ENCODE measurements at regions not wholly inside any gene's neighbourhood (a gene's known extent, or its start where the extent isn't known, plus 50 kb on each side); places are given as distances from the start of the nearest gene placed in this dataset.

DNA sequence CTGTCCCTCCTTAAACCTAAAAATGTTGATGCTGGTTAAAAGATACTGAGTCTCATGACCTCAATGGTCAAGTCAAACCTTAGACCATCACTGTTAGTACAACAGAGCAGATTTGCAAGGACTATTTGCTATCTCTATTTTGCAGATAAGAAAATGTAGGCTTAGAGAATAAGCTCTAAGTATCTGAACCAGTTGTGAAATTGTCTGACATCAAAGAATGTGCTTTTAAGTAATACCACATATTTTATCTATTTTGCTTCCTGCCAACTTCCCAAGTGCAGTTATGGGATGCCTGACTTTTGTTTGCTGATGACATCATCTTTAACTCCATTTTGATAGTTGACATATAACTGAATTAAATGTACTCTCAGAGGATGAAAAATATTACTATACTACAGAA lies 83.6 kb upstream of the TMEM106B start:
- H3K4me1 ChIP-seq (ENCODE audit: control insufficient read depth in 4 of 4, insufficient read depth in 4 of 4, low read length in 3 of 4) = no peaks in the 10 kb centered on the region
- no peak for DNase-seq (ENCODE audit: low spot score)
- no peaks in the 10 kb centered on the region for H3K36me3 ChIP-seq (ENCODE audit: control insufficient read depth in 4 of 4, insufficient read depth in 3 of 4, low read depth in 1 of 4, low read length in 3 of 4)
- peaks cover 0 to 9% (median 0%) of the 10 kb centered on the region in 4 donors for H3K27me3 ChIP-seq (ENCODE audit: control insufficient read depth in 4 of 4, insufficient read depth in 4 of 4, low read length in 3 of 4)
- H3K27ac ChIP-seq (ENCODE audit: low read depth in 1 of 2, low read length in 2 of 2) = no peak overlapping the region
- no peak overlapping the region for H3K9ac ChIP-seq (ENCODE audit: low read depth in 1 of 2, low read length in 2 of 2)
- no peaks in the 10 kb centered on the region for H3K9me3 ChIP-seq (ENCODE audit: control insufficient read depth in 4 of 4, low read length in 3 of 4)
- H3K4me3 ChIP-seq (ENCODE audit: low read depth in 1 of 3, low read length in 3 of 3) = no peak overlapping the region
- TF ChIP-seq, protein P1, sequence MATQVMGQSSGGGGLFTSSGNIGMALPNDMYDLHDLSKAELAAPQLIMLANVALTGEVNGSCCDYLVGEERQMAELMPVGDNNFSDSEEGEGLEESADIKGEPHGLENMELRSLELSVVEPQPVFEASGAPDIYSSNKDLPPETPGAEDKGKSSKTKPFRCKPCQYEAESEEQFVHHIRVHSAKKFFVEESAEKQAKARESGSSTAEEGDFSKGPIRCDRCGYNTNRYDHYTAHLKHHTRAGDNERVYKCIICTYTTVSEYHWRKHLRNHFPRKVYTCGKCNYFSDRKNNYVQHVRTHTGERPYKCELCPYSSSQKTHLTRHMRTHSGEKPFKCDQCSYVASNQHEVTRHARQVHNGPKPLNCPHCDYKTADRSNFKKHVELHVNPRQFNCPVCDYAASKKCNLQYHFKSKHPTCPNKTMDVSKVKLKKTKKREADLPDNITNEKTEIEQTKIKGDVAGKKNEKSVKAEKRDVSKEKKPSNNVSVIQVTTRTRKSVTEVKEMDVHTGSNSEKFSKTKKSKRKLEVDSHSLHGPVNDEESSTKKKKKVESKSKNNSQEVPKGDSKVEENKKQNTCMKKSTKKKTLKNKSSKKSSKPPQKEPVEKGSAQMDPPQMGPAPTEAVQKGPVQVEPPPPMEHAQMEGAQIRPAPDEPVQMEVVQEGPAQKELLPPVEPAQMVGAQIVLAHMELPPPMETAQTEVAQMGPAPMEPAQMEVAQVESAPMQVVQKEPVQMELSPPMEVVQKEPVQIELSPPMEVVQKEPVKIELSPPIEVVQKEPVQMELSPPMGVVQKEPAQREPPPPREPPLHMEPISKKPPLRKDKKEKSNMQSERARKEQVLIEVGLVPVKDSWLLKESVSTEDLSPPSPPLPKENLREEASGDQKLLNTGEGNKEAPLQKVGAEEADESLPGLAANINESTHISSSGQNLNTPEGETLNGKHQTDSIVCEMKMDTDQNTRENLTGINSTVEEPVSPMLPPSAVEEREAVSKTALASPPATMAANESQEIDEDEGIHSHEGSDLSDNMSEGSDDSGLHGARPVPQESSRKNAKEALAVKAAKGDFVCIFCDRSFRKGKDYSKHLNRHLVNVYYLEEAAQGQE (IDR thresholded peaks at IDR 0.05) = no peak
- TF ChIP-seq FOXA1 (IDR thresholded peaks at IDR 0.05) = no peak
- TF ChIP-seq YY1 (IDR thresholded peaks at IDR 0.05) = no peak
- TF ChIP-seq TAF1 (conservative IDR thresholded peaks at IDR 0.05) = no peak
- TF ChIP-seq, protein P2, sequence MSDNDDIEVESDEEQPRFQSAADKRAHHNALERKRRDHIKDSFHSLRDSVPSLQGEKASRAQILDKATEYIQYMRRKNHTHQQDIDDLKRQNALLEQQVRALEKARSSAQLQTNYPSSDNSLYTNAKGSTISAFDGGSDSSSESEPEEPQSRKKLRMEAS (IDR thresholded peaks at IDR 0.05) = no peak
- TF ChIP-seq HNF4G (IDR thresholded peaks at IDR 0.05) = no peak
- TF ChIP-seq EGR1 (IDR thresholded peaks at IDR 0.05; ENCODE audit: low read depth in 2 of 2) = no peak
- no peak for TF ChIP-seq SP1 (IDR thresholded peaks at IDR 0.05)
- TF ChIP-seq HNF4A (conservative IDR thresholded peaks at IDR 0.05) = no peak
- no peak for TF ChIP-seq GABPA (IDR thresholded peaks at IDR 0.05 in 1 of 2, conservative IDR thresholded peaks at IDR 0.05 in 1 of 2)
- TF ChIP-seq FOXA2 (IDR thresholded peaks at IDR 0.05) = no peak
- TF ChIP-seq, protein P3, sequence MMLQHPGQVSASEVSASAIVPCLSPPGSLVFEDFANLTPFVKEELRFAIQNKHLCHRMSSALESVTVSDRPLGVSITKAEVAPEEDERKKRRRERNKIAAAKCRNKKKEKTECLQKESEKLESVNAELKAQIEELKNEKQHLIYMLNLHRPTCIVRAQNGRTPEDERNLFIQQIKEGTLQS (IDR thresholded peaks at IDR 0.05) = no peak
- TF ChIP-seq, protein P4, sequence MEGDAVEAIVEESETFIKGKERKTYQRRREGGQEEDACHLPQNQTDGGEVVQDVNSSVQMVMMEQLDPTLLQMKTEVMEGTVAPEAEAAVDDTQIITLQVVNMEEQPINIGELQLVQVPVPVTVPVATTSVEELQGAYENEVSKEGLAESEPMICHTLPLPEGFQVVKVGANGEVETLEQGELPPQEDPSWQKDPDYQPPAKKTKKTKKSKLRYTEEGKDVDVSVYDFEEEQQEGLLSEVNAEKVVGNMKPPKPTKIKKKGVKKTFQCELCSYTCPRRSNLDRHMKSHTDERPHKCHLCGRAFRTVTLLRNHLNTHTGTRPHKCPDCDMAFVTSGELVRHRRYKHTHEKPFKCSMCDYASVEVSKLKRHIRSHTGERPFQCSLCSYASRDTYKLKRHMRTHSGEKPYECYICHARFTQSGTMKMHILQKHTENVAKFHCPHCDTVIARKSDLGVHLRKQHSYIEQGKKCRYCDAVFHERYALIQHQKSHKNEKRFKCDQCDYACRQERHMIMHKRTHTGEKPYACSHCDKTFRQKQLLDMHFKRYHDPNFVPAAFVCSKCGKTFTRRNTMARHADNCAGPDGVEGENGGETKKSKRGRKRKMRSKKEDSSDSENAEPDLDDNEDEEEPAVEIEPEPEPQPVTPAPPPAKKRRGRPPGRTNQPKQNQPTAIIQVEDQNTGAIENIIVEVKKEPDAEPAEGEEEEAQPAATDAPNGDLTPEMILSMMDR (IDR thresholded peaks at IDR 0.05; ENCODE audit: low read depth, low read length, missing input control) = no peak
- TF ChIP-seq RXRA (IDR thresholded peaks at IDR 0.05) = no peak

DNA sequence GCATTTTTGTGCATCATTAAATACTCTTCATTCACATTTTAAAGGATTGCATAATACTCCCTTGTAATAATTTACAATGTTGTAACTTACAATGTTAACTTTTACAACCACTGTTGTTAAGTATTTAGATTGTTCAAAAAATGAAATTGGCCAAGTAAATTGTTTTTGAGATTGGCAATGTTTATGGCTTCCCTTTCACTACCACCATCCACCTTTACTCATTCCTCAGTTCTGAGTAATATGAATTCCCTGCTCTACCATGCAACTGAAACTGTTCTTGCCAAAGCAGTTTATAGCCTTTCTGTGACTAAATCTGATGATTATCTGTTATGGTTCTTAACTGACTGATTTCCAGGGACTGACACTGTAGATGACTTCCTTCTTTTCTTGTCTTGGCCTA lies 80.5 kb upstream of the TMEM106B start:
- no peaks in the 10 kb centered on the region for H3K9me3 ChIP-seq (ENCODE audit: control insufficient read depth in 4 of 4, low read length in 3 of 4)
- H3K4me3 ChIP-seq (ENCODE audit: low read depth in 1 of 3, low read length in 3 of 3) = no peak overlapping the region
- no peaks in the 10 kb centered on the region for H3K4me1 ChIP-seq (ENCODE audit: control insufficient read depth in 4 of 4, insufficient read depth in 4 of 4, low read length in 3 of 4)
- H3K36me3 ChIP-seq (ENCODE audit: control insufficient read depth in 4 of 4, insufficient read depth in 3 of 4, low read depth in 1 of 4, low read length in 3 of 4) = no peaks in the 10 kb centered on the region
- no peak for DNase-seq (ENCODE audit: low spot score)
- no peak overlapping the region for H3K9ac ChIP-seq (ENCODE audit: low read depth in 1 of 2, low read length in 2 of 2)
- no peak overlapping the region for H3K27ac ChIP-seq (ENCODE audit: low read depth in 1 of 2, low read length in 2 of 2)
- TF ChIP-seq FOXA1 (IDR thresholded peaks at IDR 0.05) (no peak), JUND (IDR thresholded peaks at IDR 0.05) (no peak), YY1 (IDR thresholded peaks at IDR 0.05) (no peak), RXRA (IDR thresholded peaks at IDR 0.05) (no peak), TAF1 (conservative IDR thresholded peaks at IDR 0.05) (no peak), EGR1 (IDR thresholded peaks at IDR 0.05; ENCODE audit: low read depth in 2 of 2) (no peak)
- TF ChIP-seq, protein P1 (IDR thresholded peaks at IDR 0.05) = no peak
- TF ChIP-seq, protein P3 (IDR thresholded peaks at IDR 0.05) = no peak
- peaks cover 0 to 6% (median 0%) of the 10 kb centered on the region in 4 donors for H3K27me3 ChIP-seq (ENCODE audit: control insufficient read depth in 4 of 4, insufficient read depth in 4 of 4, low read length in 3 of 4)

Measured in liver (tissue), 7 donors.